ENCODE measurements at regions not wholly inside any gene's neighbourhood (a gene's known extent, or its start where the extent isn't known, plus 50 kb on each side); places are given as distances from the start of the nearest gene placed in this dataset.

- no peaks in the 10 kb centered on the region for H3K9me3 ChIP-seq (ENCODE audit: control insufficient read depth, low read length)
- no peak overlapping the region for H3K27ac ChIP-seq (ENCODE audit: low read length)
- DNase-seq (no peak), ATAC-seq (no peak)
- intact Hi-C loops (cut with DNase I) = no loop called here
- H3K4me3 ChIP-seq (ENCODE audit: low read length) = no peak overlapping the region
- no peaks in the 10 kb centered on the region for H3K4me1 ChIP-seq (ENCODE audit: control insufficient read depth, insufficient read depth, low read length)
- H3K27me3 ChIP-seq (ENCODE audit: control insufficient read depth, insufficient read depth) = no peaks in the 10 kb centered on the region
- 93% methylated on average over 14 of the region's 14 CpGs for WGBS
These were observed 100.3 kb upstream of the MBOAT2 start for GRCh38 chr2:9103663-9104277.

DNA sequence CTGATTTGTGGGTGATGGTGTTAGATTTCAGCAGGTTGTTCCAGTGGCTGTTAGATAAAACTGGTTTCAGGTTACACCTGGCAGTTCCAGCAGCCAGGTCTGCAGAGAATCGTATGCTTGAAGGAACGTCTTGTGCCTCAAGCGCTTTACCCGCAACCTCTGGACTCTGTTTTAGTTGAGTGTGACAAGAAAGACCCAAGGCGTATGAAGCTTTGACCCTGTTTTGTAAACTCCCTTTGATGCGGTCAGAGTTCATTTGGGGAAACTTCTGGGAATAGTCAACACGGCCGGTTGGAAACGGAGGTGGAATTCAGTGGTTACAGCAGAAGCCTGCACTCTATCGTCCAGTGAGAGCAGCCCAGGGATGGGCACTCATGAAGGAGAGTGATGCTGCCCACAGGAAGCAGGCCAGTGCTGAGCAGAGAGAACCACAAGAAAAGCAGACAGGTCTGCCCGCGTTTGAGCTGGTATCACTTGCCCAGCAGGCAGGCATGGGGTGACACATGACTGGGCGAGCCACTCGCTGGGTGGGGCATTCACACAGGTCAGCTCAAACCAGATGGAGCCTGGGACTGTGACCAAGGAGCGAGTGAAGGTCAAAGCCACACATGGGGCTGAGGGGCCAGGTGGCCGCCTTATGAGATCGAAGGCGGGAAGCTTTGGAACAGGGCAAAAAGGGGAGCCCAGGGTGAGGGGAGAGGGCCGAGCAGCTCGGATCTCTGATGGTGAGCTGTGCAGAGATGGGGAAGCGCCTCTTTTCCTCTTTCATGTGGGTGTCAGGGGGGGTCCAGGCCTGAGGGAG, 99.6 kb upstream of the MBOAT2 start:
- DNase-seq (peak in 1 of 3 donors; percentile 42), ATAC-seq (no peak)
- intact Hi-C loops (cut with DNase I) = no loop called here
- 86% methylated on average over 21 of the region's 21 CpGs for WGBS
- no peaks in the 10 kb centered on the region for H3K9me3 ChIP-seq (ENCODE audit: control insufficient read depth, low read length)
- H3K4me3 ChIP-seq (ENCODE audit: low read length) = no peak overlapping the region
- no peak overlapping the region for H3K27ac ChIP-seq (ENCODE audit: low read length)
- H3K27me3 ChIP-seq (ENCODE audit: control insufficient read depth, insufficient read depth) = no peaks in the 10 kb centered on the region
- H3K4me1 ChIP-seq (ENCODE audit: control insufficient read depth, insufficient read depth, low read length) = no peaks in the 10 kb centered on the region

DNA sequence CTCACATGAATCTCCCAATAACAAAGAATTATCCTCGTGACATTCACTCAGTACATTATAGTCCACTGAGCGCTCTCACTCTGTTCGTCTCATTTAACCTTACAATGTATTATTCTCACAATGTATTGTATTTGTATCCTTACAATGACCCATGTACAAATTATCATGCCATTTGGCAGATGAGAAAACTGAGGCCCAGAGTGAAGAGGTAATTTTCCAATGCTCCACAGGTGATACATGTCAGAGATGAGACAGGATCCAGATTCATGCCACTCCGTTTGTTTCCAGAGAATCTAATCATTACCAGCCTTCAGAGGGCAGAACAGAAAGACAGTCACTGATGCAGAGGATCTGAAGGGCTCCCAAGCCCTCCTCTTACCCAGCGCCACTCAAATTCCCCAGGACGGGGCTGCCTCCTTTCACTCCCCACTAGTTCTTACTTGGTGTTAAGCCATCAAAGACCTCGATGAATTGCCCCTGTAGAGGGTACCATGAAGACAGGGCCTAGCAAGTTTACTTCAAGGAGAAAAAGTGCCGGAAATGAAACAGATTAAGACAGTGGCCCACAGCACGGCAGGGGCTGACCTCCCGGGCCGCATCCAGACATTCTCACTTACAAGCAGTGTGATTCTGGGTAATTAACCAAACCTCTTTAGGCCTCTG, 98.4 kb upstream of the MBOAT2 start:
- intact Hi-C loops (cut with DNase I) = no loop called here
- H3K4me3 ChIP-seq (ENCODE audit: low read length) = no peak overlapping the region
- H3K27ac ChIP-seq (ENCODE audit: low read length) = no peak overlapping the region
- no peak for DNase-seq
- no peaks in the 10 kb centered on the region for H3K4me1 ChIP-seq (ENCODE audit: control insufficient read depth, insufficient read depth, low read length)
- H3K27me3 ChIP-seq (ENCODE audit: control insufficient read depth, insufficient read depth) = no peaks in the 10 kb centered on the region
- no peaks in the 10 kb centered on the region for H3K9me3 ChIP-seq (ENCODE audit: control insufficient read depth, low read length)
- no peak for ATAC-seq
- 77% methylated on average over 11 of the region's 11 CpGs for WGBS

DNA sequence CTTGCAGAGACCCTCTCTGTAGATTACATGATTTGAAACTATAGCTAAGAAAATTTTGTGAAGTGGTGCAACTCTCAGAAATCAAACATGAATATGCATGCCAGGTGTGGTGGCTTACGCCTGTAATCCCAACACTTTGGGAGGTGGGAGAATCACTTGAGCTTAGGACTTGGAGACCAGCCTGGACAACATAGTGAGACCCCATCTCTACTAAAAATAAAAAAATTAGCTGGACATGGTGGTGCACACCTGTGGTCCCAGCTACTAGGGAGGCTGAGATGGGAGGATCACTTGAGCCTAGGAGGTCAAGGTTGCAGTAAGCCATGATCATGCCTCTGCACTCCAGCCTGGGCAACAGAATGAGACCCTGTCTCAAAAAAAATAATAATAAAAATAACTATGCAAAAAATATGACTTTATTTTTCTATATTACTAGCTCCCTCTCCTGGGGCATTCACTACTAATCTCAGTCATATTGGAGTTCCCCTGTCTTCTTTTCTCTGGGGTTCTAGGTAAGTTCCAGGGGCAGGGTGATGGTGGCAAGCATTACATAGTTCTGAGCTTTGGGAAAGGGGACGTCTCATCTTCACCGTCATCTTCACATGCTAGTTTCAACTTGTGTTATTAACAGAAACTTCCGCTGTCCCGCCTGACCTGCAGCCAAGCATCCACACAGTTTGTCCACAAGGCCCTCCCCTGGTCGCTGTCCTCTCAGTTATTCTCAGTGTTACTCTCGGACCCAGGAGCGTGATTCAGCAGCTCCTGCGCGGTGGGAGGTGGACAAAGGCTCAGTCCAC, 96.8 kb upstream of the MBOAT2 start:
- WGBS = 93% methylated on average over 10 of the region's 10 CpGs
- no peaks in the 10 kb centered on the region for H3K27me3 ChIP-seq (ENCODE audit: control insufficient read depth, insufficient read depth)
- no peak overlapping the region for H3K27ac ChIP-seq (ENCODE audit: low read length)
- DNase-seq (no peak), ATAC-seq (no peak)
- no peak overlapping the region for H3K4me3 ChIP-seq (ENCODE audit: low read length)
- no peaks in the 10 kb centered on the region for H3K9me3 ChIP-seq (ENCODE audit: control insufficient read depth, low read length)
- no peaks in the 10 kb centered on the region for H3K4me1 ChIP-seq (ENCODE audit: control insufficient read depth, insufficient read depth, low read length)
- intact Hi-C loops (cut with DNase I) = no loop called here

- no peak for DNase-seq
- Histone ChIP-seq H3K4me3 (ENCODE audit: low read length) (no peak overlapping the region), H3K27me3 (ENCODE audit: control insufficient read depth, insufficient read depth) (no peaks in the 10 kb centered on the region), H3K9me3 (ENCODE audit: control insufficient read depth, low read length) (no peaks in the 10 kb centered on the region), H3K27ac (ENCODE audit: low read length) (no peak overlapping the region), H3K4me1 (ENCODE audit: control insufficient read depth, insufficient read depth, low read length) (no peaks in the 10 kb centered on the region)
- ATAC-seq = no peak
- intact Hi-C loops (cut with DNase I) = no loop called here
- WGBS = 82% methylated on average over 9 of the region's 9 CpGs
These were observed 95.9 kb upstream of the MBOAT2 start for GRCh38 chr2:9099341-9099751.

DNA sequence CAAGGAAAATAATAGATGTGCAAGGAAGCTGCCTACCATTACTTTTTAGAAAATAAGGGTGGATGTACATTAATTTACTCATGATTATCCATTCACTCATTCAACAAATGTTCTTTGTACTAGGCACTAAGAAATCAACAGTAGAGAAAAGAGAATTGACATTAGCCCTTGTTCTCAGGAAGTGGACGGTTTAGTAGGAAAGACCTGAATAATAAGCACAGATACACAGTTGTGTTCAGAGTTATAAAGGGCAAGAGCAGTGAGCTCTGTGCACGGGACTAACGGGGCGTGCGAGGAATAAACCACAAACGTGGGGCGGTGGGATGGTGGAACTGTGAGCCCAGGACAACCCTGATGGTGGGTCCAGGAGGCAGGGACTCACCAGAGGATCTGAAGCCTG, 94.4 kb upstream of the MBOAT2 start:
- no peak for DNase-seq
- no peak overlapping the region for H3K27ac ChIP-seq (ENCODE audit: low read length)
- WGBS = 93% methylated on average over 7 of the region's 7 CpGs
- H3K27me3 ChIP-seq (ENCODE audit: control insufficient read depth, insufficient read depth) = no peaks in the 10 kb centered on the region
- H3K4me3 ChIP-seq (ENCODE audit: low read length) = no peak overlapping the region
- no peak for ATAC-seq
- intact Hi-C loops (cut with DNase I) = no loop called here
- no peaks in the 10 kb centered on the region for H3K4me1 ChIP-seq (ENCODE audit: control insufficient read depth, insufficient read depth, low read length)
- no peaks in the 10 kb centered on the region for H3K9me3 ChIP-seq (ENCODE audit: control insufficient read depth, low read length)

- H3K27me3 ChIP-seq (ENCODE audit: control insufficient read depth, insufficient read depth) = no peaks in the 10 kb centered on the region
- no peaks in the 10 kb centered on the region for H3K4me1 ChIP-seq (ENCODE audit: control insufficient read depth, insufficient read depth, low read length)
- H3K27ac ChIP-seq (ENCODE audit: low read length) = no peak overlapping the region
- intact Hi-C loops (cut with DNase I) = no loop called here
- ATAC-seq (peak; percentile 20 to 40), DNase-seq (peak in 2 of 3 donors; percentile 35 to 57)
- no peaks in the 10 kb centered on the region for H3K9me3 ChIP-seq (ENCODE audit: control insufficient read depth, low read length)
- 58% methylated on average over 8 of the region's 8 CpGs for WGBS
- no peak overlapping the region for H3K4me3 ChIP-seq (ENCODE audit: low read length)
These were observed 93.8 kb upstream of the MBOAT2 start for GRCh38 chr2:9097239-9097638.

GRCh38 chr2:9096761-9097160, 93.3 kb upstream of the MBOAT2 start:
- WGBS = 96% methylated on average over 13 of the region's 13 CpGs
- no peak overlapping the region for H3K27ac ChIP-seq (ENCODE audit: low read length)
- H3K4me3 ChIP-seq (ENCODE audit: low read length) = no peak overlapping the region
- DNase-seq = peak in 2 of 3 donors; percentile 46 to 59
- ATAC-seq = no peak
- no peaks in the 10 kb centered on the region for H3K27me3 ChIP-seq (ENCODE audit: control insufficient read depth, insufficient read depth)
- intact Hi-C loops (cut with DNase I) = no loop called here
- no peaks in the 10 kb centered on the region for H3K4me1 ChIP-seq (ENCODE audit: control insufficient read depth, insufficient read depth, low read length)
- no peaks in the 10 kb centered on the region for H3K9me3 ChIP-seq (ENCODE audit: control insufficient read depth, low read length)

DNA sequence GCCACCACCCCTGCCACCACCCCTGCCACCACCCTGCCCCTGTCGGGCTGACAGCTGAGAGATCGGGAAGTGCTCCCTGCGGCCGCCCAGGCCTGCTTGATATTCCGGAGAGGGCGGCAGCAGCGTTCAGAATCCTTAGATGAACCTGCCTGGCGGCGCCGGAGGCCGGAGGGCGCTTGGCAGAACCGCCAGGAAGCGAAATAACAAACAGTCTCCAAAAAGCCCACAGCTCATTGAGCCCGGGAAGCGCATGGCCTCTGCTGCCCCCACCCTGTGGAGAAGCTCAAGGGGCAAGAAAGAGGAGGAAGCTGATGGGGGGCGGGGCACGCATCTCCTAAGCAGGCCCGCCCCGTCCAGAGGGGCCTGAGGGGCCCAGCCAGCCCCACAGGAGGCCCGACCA, 92.2 kb upstream of the MBOAT2 start:
- peak overlapping the region; percentile 3 for H3K27ac ChIP-seq (ENCODE audit: low read length)
- 9% methylated on average over 21 of the region's 21 CpGs for WGBS

DNA sequence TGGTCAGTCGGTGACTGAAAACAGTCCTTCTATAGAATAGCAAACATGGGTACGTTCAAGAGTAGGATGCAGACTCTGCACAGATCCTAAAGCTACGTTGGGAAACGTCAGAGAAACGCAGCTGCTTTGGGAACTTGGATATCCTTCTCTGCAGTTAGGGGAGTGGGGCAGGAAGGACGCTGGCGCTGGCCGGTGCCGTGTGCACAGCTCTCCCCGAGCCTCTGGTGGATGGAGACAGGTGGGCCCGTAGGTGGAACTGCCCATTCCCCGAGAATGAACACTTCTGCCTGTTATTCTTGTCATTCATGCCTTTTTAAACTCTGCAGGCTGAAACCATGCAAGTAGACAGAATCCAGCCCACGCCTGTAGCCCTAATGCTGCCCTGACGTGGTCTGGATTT, 91.7 kb upstream of the MBOAT2 start:
- Histone ChIP-seq H3K4me1 (ENCODE audit: control insufficient read depth, insufficient read depth, low read length) (no peaks in the 10 kb centered on the region), H3K4me3 (ENCODE audit: low read length) (no peak overlapping the region), H3K27ac (ENCODE audit: low read length) (no peak overlapping the region), H3K27me3 (ENCODE audit: control insufficient read depth, insufficient read depth) (no peaks in the 10 kb centered on the region), H3K9me3 (ENCODE audit: control insufficient read depth, low read length) (no peaks in the 10 kb centered on the region)
- 63% methylated on average over 14 of the region's 14 CpGs for WGBS
- peak in 1 of 2 donors; percentile 11 for ATAC-seq
- no peak for DNase-seq
- intact Hi-C loops (cut with DNase I) = no loop called here

More for the DNA sequence above, 92.2 kb upstream of the MBOAT2 start:
- peak; percentile 68 to 88 (median 86) for DNase-seq
- Histone ChIP-seq H3K4me3 (ENCODE audit: low read length) (no peak overlapping the region), H3K27me3 (ENCODE audit: control insufficient read depth, insufficient read depth) (no peaks in the 10 kb centered on the region), H3K4me1 (ENCODE audit: control insufficient read depth, insufficient read depth, low read length) (no peaks in the 10 kb centered on the region), H3K9me3 (ENCODE audit: control insufficient read depth, low read length) (no peaks in the 10 kb centered on the region)
- ATAC-seq = peak; percentile 82 to 84
- intact Hi-C loops (cut with DNase I) = no loop called here

- Histone ChIP-seq H3K4me3 (ENCODE audit: low read length) (no peak overlapping the region), H3K4me1 (ENCODE audit: control insufficient read depth, insufficient read depth, low read length) (no peaks in the 10 kb centered on the region), H3K27ac (ENCODE audit: low read length) (no peak overlapping the region), H3K27me3 (ENCODE audit: control insufficient read depth, insufficient read depth) (no peaks in the 10 kb centered on the region), H3K9me3 (ENCODE audit: control insufficient read depth, low read length) (no peaks in the 10 kb centered on the region)
- WGBS = 92% methylated on average over 14 of the region's 14 CpGs
- ATAC-seq = no peak
- intact Hi-C loops (cut with DNase I) = no loop called here
- DNase-seq = no peak
These were observed 90.6 kb upstream of the MBOAT2 start for GRCh38 chr2:9094117-9094516.
